Erythroblast (primary cell): ENCODE measurements at regions not wholly inside any gene's neighbourhood (a gene's known extent, or its start where the extent isn't known, plus 50 kb on each side); places are given as distances from the start of the nearest gene placed in this dataset.

ENCODE experiments used
- GATA1 ChIP-seq: IDR thresholded peaks from 2 replicates; pipeline ENCODE4 v1.6.1; 2011; ENCODE audit warnings: low read depth, mild to moderate bottlenecking, control low read depth, low read length, moderate library complexity
- POLR2A ChIP-seq: IDR thresholded peaks from 2 replicates; pipeline ENCODE4 v1.6.1; 2011; ENCODE audit warnings: mild to moderate bottlenecking, low read length

DNA sequence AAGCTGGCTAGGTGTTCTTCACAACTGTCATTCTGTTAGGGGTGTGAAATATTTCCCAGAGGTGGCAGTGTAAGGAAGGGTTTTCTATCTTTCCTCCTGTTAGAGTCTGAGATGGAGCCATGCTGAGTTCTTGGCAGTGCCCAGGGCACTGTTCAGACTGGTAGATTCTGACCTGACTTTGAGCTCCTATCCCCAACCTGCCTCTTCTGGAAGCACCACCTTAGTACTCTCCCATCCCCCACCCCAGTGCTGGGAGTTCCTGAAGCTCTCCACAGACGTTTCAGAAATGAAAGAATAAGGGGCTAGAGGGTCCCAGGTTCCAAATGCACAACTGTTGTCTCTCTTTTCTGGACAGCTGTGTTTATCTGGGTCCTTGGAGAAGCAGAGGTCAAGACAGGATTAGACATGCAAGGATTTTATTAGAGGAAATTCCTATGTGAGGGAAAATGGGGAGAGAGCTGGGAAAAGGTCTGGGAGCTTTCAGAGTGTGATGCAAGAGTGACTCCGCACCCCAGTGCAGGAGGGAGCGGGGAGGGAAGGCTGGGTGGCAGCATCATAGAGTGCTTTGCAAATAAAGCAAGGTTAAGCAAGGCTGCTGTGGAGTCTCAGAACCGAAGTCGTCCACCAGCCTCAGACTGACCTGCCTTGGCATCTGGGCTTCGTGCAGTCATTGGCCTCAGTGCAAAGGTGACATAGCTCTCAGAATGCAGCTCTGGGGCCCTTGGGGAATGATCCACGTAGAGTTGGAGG lies 75.5 kb downstream of the SLC4A3 start:
- TF ChIP-seq POLR2A, result no peak
- no peak for TF ChIP-seq GATA1
